GM12892 (cell line): ENCODE measurements at regions not wholly inside any gene's neighbourhood (a gene's known extent, or its start where the extent isn't known, plus 50 kb on each side); places are given as distances from the start of the nearest gene placed in this dataset.

Experiments used
- POLR2A ChIP-seq: IDR thresholded peaks from 2 replicates; pipeline ENCODE4 v1.6.1; 2011; ENCODE audit warnings: low read depth, low read length, control low read depth
- POLR2AphosphoS5 ChIP-seq: IDR thresholded peaks from 2 replicates; pipeline ENCODE4 v1.6.1; 2011; ENCODE audit warnings: low read depth, low read length, control low read depth
- TAF1 ChIP-seq: IDR thresholded peaks from 2 replicates; pipeline ENCODE4 v1.6.1; 2011; ENCODE audit warnings: low read depth, mild to moderate bottlenecking, control low read depth, low read length, borderline replicate concordance

GRCh38 chr4:38482696-38483095 is 181.3 kb upstream of the KLF3 start:
- TF ChIP-seq POLR2A (no peak), POLR2AphosphoS5 (no peak), TAF1 (no peak)
